Activated T-cell treated with anti-CD3 and anti-CD28 coated beads for 48 hours (primary cell): ENCODE measurements at regions not wholly inside any gene's neighbourhood (a gene's known extent, or its start where the extent isn't known, plus 50 kb on each side); places are given as distances from the start of the nearest gene placed in this dataset.

Source experiments
- DNase-seq: peaks from one replicate; pipeline ENCODE4 v3.0.0-alpha.2; 2020; ENCODE audit warnings: low read depth

- no peak for DNase-seq
Observed at GRCh38 chr22:46078241-46079092, 71.9 kb upstream of the PPARA start.

DNA sequence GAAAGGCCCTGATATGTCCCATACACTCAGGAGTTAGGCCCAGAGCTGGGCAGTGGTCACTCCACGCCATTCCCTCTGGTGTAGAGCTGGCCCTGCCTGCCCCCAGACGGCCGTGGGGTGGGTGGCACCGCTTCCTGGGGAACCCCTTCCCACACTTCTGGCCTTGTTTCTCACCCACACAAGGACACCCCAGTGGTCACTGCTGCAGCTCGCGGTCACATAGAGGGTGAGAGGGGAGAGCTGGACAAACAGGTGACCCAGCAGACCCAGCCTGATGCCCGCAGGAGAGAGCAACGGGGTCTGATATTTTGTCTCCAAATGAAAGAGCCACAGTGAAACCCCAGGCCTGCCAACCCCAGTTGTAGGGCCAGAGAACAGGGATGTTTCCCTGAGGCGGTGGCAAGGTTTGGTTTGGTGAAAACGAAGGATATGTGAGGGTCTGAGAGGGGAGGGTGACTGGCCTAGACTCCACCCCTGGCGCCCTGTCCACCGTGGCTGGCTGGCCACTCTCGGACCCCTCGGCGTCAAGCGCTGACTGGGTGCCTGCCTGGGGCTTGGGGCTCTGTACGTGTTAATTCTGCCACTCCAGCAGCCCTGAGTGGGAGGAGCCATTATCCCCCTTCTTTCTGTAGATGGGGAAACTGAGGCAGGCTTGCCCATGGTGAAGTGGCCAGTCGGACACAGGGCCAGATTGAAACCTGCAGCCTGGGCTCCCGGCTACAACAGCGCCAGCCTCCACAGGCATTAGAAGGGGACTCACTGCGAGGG, 71.0 kb upstream of the PPARA start:
- no peak for DNase-seq

GRCh38 chr22:46079861-46080821, 70.2 kb upstream of the PPARA start:
- no peak for DNase-seq

DNA sequence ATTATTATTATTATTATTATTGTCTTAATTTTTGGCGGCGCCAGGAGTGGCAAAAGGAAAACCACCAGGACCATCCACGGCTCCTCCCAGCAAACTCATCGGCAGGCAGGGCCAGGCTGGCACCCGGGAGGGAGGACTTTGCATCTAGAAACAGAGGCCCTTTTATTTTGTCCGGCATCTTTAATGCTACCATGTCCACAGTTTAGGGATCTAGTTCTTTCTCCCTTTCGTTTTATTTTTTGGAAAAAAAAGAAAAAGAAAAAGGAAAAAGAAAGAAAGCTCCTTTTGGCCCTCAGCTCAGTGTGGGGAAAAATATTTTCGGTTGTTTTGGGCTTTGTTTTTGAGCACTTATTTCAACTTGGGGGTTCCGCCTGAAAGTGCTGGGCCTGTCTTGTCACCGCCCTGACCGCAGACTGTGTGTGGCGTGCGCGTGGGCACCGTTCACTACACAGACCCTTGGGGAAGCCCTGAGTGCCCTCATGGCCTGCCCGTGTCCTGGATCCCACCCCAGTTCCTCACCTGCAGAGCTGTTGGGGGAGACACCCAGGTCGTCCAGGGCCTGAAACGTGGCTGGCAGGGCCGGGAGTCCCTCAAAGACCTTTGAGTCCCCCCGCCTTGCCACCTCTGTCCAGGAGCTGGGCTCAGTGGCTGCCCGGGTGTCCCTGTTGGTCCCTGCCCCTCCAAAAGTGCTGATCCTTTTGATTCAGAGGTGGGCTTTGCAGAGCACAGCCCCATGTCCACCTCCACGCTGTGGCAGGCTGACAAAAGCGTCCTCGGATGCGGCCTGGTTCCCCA, 69.1 kb upstream of the PPARA start:
- no peak for DNase-seq

- DNase-seq, result no peak
Observed at GRCh38 chr22:46081831-46082210, 68.5 kb upstream of the PPARA start.

DNA sequence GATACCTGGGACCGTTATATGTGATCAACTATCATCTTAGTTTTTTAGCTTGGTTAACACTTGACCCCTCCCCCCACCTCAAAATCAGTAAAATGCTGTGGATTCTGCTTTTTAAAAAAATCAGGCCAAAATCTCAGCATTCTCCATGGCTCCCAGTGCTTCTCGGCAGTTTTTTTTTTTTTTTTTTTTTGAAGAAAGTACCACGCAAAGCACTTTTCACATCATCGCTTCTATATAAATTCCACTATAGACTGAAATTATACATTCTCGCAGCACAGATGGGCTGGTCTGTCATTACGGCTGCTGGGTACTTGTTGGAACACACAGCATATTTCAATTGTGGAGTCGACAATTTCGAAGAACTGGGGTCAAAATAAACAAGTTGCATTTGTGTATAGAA, 67.7 kb upstream of the PPARA start:
- no peak for DNase-seq

DNA sequence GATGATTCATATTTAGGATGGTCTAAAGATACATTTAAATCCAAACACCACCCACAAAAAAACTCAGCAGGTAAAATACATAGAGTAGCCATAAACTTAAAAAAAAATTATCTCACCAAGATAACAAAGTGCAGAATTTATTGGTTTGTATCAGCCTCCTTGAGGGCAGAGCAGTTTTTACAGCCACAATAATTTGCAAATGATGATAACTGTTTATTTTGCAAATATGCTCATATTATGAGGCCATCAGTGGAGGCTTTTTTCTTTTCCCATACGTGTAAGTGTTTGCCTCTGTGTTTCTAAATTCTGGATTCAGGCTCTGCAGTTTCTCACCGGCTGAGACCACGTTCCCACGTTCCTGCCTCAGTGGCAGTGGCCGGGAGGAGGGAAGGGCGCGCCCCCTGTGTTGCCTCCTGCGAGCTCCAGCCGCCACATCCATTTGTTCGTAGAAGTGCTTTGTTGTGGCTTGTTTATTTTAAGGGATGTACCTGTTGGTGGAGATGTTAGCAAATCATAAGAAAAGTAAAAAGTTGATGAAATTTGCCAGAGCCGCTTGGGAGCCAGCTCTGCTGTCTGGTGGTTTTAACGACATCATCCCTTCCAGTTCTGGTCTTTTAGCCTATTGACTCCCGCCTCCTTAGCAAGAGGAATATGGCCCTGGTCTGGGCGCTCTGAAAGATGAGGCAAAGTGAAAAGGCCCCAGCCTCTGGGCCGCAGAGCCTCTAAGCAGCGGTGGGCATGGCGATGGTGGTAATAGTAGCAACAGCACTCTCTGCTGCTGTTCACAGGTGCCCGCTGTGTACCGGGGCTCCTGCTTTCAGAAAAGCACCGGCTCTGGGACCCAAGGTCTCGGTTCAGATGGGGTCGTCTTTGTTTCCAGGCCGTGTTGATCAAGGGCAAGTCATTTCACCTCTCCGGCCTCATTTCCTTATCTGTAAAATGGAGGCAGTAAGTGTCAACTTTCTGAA, 66.7 kb upstream of the PPARA start:
- no peak for DNase-seq

DNA sequence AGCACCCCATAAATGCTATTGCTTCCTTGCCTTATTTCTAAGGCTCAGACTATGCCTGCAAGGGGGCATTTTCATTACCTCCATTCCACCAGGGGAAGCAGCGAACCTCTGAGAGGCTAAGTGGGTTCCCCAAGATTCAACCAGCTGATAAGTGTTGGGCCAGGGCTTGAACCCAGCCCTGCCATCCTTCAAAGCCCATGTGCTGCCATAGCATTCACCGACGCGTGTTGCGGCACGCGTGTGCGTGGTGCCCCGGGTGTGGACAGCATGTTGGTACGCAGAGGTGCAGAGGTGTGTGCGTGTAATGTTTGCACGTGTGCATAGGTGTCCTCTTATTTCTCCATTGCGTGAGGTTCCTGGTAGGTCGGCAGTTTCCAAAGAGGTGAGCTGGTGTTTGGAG, 66.0 kb upstream of the PPARA start:
- no peak for DNase-seq

GRCh38 chr22:46084943-46085827, 65.1 kb upstream of the PPARA start:
- DNase-seq, result no peak

DNA sequence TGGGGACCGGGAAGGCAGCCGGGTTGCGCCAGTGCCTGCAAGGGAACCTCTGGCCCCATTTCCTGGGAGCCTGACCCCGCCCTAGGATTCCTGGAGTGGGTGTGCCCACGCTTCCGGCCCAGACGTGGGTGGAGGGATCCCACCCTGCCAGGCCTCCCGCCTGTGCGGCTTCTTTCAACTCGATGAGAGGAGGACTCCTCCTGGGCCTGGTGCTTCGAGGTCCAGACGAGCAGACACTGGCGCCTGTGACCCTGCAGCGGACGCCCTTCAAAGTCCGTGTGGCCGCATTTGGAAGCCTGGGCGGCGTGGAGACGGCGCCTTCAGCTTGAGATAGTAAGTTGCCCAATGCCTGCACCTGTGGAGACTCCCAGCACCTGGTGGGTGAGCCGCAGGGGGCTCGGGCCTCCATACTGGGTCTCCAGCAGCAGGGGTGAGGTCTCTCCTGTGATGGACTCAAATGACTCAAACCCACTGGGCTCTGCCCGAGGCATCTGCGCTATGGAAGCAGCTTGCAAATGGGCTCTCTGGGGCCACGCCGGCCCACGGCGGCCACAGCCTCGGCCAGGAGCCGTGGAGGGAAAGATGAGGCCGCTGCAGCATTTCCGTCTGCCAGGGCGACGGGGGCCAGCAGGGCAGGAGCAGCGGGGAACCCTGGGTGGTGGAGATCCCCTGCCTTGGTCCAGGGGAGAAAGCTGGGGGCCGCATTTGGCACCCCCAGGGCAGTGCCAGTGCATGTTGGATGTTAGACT, 64.3 kb upstream of the PPARA start:
- no peak for DNase-seq

DNA sequence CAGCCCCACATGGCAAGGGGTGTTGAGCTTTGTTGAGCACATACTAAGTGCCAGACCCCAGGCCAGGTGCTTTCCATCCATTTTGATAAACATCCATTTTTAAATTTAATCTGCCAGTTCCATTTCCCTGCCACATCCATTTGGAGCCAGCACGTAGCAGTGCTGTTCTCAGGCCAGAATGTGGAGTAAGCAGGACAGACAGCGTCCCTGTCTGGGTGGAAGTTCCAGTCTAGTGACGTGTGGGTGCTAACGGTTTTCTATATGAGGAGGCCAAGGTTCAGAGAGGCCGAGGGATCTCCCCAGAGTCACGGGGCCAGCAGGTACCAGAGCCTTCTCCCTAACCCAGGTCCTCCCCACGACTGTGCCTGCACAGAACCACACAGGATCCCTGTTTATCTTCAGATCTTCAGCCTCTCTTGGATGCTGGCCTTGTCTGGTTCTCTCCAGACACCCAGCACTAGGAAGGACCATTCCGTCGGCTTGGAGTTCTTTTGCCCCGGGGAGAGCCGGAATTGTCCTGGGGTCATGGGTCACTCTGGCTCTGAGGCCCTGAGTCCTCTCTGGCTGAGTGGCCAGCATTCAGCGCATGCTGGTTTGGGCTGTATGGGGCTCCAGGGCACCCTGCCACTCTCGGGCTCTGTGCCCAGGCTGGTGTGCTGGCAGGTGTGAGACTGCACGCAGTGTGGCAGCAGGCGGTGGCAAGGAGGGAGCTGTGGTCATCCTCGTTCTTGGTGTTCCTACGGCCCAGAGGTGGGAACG, 63.6 kb upstream of the PPARA start:
- no peak for DNase-seq

DNA sequence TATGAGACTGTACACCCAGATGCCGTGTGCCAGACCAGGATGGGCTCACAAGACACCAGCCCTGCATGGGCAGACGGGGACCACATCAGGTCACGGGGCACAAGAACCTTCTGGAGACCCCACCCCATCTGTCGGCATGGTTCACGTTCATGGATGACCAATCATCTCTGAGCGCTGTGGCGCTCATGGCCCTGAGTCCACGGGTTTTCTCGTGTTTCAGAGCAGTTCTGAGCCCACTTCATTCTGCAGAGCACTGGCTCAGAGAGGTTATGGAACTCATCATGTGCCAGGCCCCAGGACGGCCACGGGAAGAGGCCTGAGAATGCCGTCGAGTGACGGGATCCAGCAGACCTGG, 63.0 kb upstream of the PPARA start:
- DNase-seq, result no peak

DNA sequence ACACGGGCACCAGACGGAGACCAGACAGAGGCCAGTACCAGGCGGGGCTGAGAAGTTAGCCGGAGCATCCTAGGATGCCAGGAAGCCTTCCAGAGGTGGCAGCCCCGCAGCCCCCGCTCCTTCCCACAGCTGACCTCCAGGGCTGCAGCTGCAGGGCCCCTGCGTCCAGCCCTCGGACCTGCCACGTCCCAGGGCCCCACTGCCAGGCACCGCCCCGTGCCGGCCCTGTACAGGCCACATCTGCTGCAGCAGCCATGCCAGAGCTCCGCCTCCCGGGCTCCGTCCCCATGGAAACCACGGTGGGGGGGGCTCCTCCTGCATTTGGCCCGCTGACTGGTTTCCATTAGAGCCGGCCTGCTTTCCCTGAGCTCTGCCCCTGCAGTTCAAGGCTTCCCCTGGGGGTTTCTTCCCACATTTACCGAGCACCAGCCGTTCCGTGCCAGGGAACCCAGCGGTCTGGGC, 62.5 kb upstream of the PPARA start:
- DNase-seq, result no peak

GRCh38 chr22:46088541-46089311, 61.6 kb upstream of the PPARA start:
- DNase-seq, result no peak

DNA sequence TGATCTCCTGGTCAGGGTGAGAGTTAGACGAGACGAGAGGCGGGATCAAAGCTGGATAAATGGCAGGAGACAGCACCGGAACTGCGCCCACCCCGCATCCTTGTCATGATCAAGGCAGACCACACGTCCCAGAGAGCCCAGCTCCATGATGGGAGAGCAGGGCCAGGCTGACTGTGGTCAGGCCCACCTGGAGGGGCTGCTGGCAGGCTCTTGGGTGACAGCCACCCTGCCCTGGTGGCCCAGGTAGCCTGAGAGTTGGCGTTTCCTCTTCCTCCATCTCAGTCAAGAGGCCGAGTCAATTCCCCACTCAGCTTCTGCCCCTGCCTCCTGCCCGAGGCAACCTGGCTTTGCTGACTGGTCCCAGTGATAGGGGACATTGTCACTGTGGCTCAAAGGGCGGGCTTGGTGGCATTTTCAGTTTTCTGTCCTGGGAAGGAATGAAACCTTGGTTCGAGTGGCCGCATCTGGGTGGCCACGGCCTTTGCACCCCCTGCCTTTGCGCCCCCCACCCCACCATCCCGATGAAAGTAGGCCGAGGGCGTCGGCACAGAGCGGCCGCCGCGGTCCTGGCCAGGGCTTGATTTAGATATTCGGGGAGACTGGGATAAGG, 60.8 kb upstream of the PPARA start:
- no peak for DNase-seq

DNA sequence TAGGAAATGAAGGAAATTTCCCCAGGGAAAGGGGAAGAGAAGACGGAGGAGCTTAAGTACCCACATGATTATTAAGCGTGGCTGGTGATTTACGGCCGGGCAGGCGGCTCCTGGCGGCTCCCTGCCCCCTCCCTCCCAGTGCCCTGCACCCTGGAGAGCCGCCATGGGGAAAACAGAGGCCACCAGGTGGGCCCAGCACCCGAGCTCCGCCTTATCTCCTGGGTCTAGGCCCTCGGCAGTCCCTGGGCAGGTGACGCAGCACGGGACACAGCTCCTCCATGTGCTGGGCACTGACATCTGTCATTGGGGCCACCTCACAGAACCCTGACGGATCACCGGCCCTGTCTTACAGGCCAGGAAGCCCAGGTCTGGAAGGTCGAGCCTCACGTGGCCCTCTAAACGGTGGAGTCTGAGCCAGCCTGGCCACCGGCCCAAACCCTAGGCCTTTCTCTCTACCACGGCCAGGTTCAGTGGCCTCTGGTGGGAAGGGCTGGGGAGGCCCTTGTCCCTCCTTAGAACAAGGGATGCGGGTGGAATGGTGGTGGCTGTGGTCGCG, 60.2 kb upstream of the PPARA start:
- no peak for DNase-seq
